Ovary (tissue), 7 donors: ENCODE measurements at regions not wholly inside any gene's neighbourhood (a gene's known extent, or its start where the extent isn't known, plus 50 kb on each side); places are given as distances from the start of the nearest gene placed in this dataset.

Experiments
- DNase-seq, 5 donors: peaks; one replicate each; pipeline ENCODE4 v3.0.0-alpha.2; 2019 to 2020
- H3K27ac ChIP-seq, 2 donors: fragments of 200-600 bp; one replicate each; pipeline versions ENCODE4 v1.5.1 to v1.8.0; 2019 to 2022
- H3K27me3 ChIP-seq: fragments of 200-600 bp; one replicate; pipeline ENCODE4 v1.8.0; 2022
- H3K36me3 ChIP-seq: fragments of 200-600 bp; sonication (generic); one replicate; pipeline ENCODE4 v1.5.1; 2019
- H3K4me1 ChIP-seq: one replicate; pipeline ENCODE4 v1.8.1; 2013; ENCODE audit warnings: mild to moderate bottlenecking, moderate library complexity; ENCODE audit not compliant: insufficient read depth
- H3K4me3 ChIP-seq: fragments of 200-600 bp; sonication (generic); one replicate; pipeline ENCODE4 v1.5.1; 2017
- H3K9me3 ChIP-seq, 2 donors: fragments of 200-600 bp in 1 of 2; sonication (generic) in 1 of 2; one replicate each; pipeline versions ENCODE4 v1.5.1 to v1.8.1; 2013 to 2019; ENCODE audit warnings: mild to moderate bottlenecking in 1 of 2, moderate library complexity in 1 of 2
- CTCF ChIP-seq, 3 donors: fragments of 450-650 bp in 2 of 3; fragments of 200-600 bp in 1 of 3; IDR thresholded peaks; one replicate each; pipeline versions ENCODE4 v1.5.1 to v1.8.0; 2016 to 2022; ENCODE audit warnings: antibody characterized with exemption in 3 of 3, mild to moderate bottlenecking in 1 of 3
- EP300 ChIP-seq: sonication (generic); formaldehyde crosslinking; IDR thresholded peaks from one replicate; pipeline ENCODE4 v1.6.1; 2017; ENCODE audit warnings: antibody characterized with exemption
- POLR2A ChIP-seq: fragments of 450-650 bp; IDR thresholded peaks from one replicate; pipeline ENCODE4 v1.6.1; 2017; ENCODE audit warnings: antibody characterized with exemption, mild to moderate bottlenecking, moderate library complexity
- WGBS, 3 donors: extraction: QIAGEN DNeasy Blood & Tissue Kit in 1 of 3; methylation state at CpG; one replicate each; pipeline versions ENCODE4 v1.1.5 to v1.1.7; 2013 to 2017; 5-methylcytosine and 5-hydroxymethylcytosine counted together
- intact Hi-C, 4 donors: fragments of 100-400 bp; cut with DNase I; formaldehyde crosslinking; loops; one replicate each; pipeline versions ENCODE4 v1.11.0 to v1.15.1; 2022 to 2023
- donor health status: DM: no; HTN: no; CAD: no; lungs with moderate emphysema.
- donor health status: DM: no; HTN: no; CAD: no.
- donor health status: Bipolar disorder and iron deficiency.
- donor health status: DM: no; HTN: no; CAD: no.
- donor health status: DM: yes; HTN: yes; CAD: no.

GRCh38 chr13:47572375-47572774 is 428.7 kb downstream of the SUCLA2 start:
- H3K27me3 ChIP-seq = no peaks in the 10 kb centered on the region
- no peaks in the 10 kb centered on the region for H3K4me1 ChIP-seq
- no peak for DNase-seq
- TF ChIP-seq CTCF (IDR thresholded peaks at IDR 0.05) (no peak), POLR2A (no peak), EP300 (no peak)
- no peaks in the 10 kb centered on the region for H3K36me3 ChIP-seq
- H3K4me3 ChIP-seq = no peak overlapping the region
- no peak overlapping the region for H3K27ac ChIP-seq
- H3K9me3 ChIP-seq = no peaks in the 10 kb centered on the region
- intact Hi-C loops = no loop called here
- 40 to 63% (median 55%) methylated on average over 2 of the region's 2 CpGs for WGBS, 3 donors

- Histone ChIP-seq H3K4me1 (no peaks in the 10 kb centered on the region), H3K4me3 (no peak overlapping the region), H3K27me3 (no peaks in the 10 kb centered on the region), H3K9me3 (no peaks in the 10 kb centered on the region), H3K27ac (no peak overlapping the region), H3K36me3 (no peaks in the 10 kb centered on the region)
- intact Hi-C loops = no loop called here
- WGBS, 3 donors = 35 to 37% (median 35%) methylated on average over 7 of the region's 7 CpGs
- TF ChIP-seq CTCF (IDR thresholded peaks at IDR 0.05) = no peak
- TF ChIP-seq EP300 = no peak
- no peak for TF ChIP-seq POLR2A
- no peak for DNase-seq
Measured at GRCh38 chr13:47564041-47564440, 437.0 kb downstream of the SUCLA2 start.

- Histone ChIP-seq H3K4me3 (no peak overlapping the region), H3K4me1 (no peaks in the 10 kb centered on the region), H3K36me3 (no peaks in the 10 kb centered on the region), H3K27ac (no peak overlapping the region), H3K9me3 (no peaks in the 10 kb centered on the region), H3K27me3 (no peaks in the 10 kb centered on the region)
- no peak for DNase-seq
- intact Hi-C loops = no loop called here
- TF ChIP-seq EP300 (no peak), CTCF (IDR thresholded peaks at IDR 0.05) (no peak), POLR2A (no peak)
- WGBS, 3 donors = 79 to 89% (median 84%) methylated on average over 3 of the region's 3 CpGs
Measured at GRCh38 chr13:47556703-47557102, 444.4 kb downstream of the SUCLA2 start.

GRCh38 chr13:47555235-47555634 is 445.8 kb downstream of the SUCLA2 start:
- H3K27me3 ChIP-seq = no peaks in the 10 kb centered on the region
- no peaks in the 10 kb centered on the region for H3K9me3 ChIP-seq
- DNase-seq = no peak
- no peaks in the 10 kb centered on the region for H3K4me1 ChIP-seq
- intact Hi-C loops = no loop called here
- no peak for TF ChIP-seq POLR2A
- TF ChIP-seq CTCF (IDR thresholded peaks at IDR 0.05) = no peak
- no peak for TF ChIP-seq EP300
- 61 to 68% (median 67%) methylated on average over 1 of the region's 1 CpG for WGBS, 3 donors
- no peaks in the 10 kb centered on the region for H3K36me3 ChIP-seq
- no peak overlapping the region for H3K27ac ChIP-seq
- H3K4me3 ChIP-seq = no peak overlapping the region
